ENCODE measurements at regions not wholly inside any gene's neighbourhood (a gene's known extent, or its start where the extent isn't known, plus 50 kb on each side); places are given as distances from the start of the nearest gene placed in this dataset.
"Not testable (repeated sequence)": the region's sequence is repeated elsewhere in the genome, so short reads cannot be mapped to it uniquely, and the experiment has no call there.

GRCh38 chr2:22079583-22079982 lies 955.8 kb downstream of the TDRD15 start:
- Histone ChIP-seq H3K36me3 (ENCODE audit: control insufficient read depth, low read length) (no peaks in the 10 kb centered on the region), H4K20me1 (ENCODE audit: control insufficient read depth, insufficient read depth, low read depth, low read length) (no peaks in the 10 kb centered on the region), H3K9me2 (replicated peaks; ENCODE audit: control insufficient read depth, low read length) (no peaks in the 10 kb centered on the region), H3K4me3 (ENCODE audit: low read length) (no peak overlapping the region), H3F3A (ENCODE audit: control insufficient read depth, insufficient read depth) (no peaks in the 10 kb centered on the region), H3K4me1 (ENCODE audit: control insufficient read depth, low read length) (no peaks in the 10 kb centered on the region), H3K27ac (ENCODE audit: low read depth, low read length) (no peak overlapping the region), H3K27me3 (ENCODE audit: control insufficient read depth, low read length) (no peaks in the 10 kb centered on the region), H3K9me3 (ENCODE audit: control insufficient read depth, insufficient read depth, low read length) (no peaks in the 10 kb centered on the region), H3K4me2 (ENCODE audit: low read length) (no peak overlapping the region), H3K79me2 (ENCODE audit: control insufficient read depth, low read length) (no peaks in the 10 kb centered on the region)
- TF ChIP-seq CTCF (IDR thresholded peaks at IDR 0.05; ENCODE audit: low read depth, low read length, poor library complexity, severe bottlenecking), result no peak
- no peak for TF ChIP-seq EZH2phosphoT487 (IDR thresholded peaks at IDR 0.05; ENCODE audit: borderline replicate concordance, low read length)

- no peaks in the 10 kb centered on the region for H3F3A ChIP-seq (ENCODE audit: control insufficient read depth, insufficient read depth)
- no peak for TF ChIP-seq EZH2phosphoT487 (IDR thresholded peaks at IDR 0.05; ENCODE audit: borderline replicate concordance, low read length)
- TF ChIP-seq CTCF (IDR thresholded peaks at IDR 0.05; ENCODE audit: low read depth, low read length, poor library complexity, severe bottlenecking), result no peak
- H3K36me3 ChIP-seq (ENCODE audit: control insufficient read depth, low read length), result no peaks in the 10 kb centered on the region
Observed at GRCh38 chr2:22086726-22087125, 963.0 kb downstream of the TDRD15 start.

GRCh38 chr2:22103617-22104016 lies 979.8 kb downstream of the TDRD15 start:
- not testable (repeated sequence) for H3K9me2 ChIP-seq (replicated peaks; ENCODE audit: control insufficient read depth, low read length); H3K4me1 ChIP-seq (ENCODE audit: control insufficient read depth, low read length); H3F3A ChIP-seq (ENCODE audit: control insufficient read depth, insufficient read depth); H3K36me3 ChIP-seq (ENCODE audit: control insufficient read depth, low read length); H3K27me3 ChIP-seq (ENCODE audit: control insufficient read depth, low read length); H3K4me3 ChIP-seq (ENCODE audit: low read length); H3K27ac ChIP-seq (ENCODE audit: low read depth, low read length); H4K20me1 ChIP-seq (ENCODE audit: control insufficient read depth, insufficient read depth, low read depth, low read length); H3K9me3 ChIP-seq (ENCODE audit: control insufficient read depth, insufficient read depth, low read length); H3K79me2 ChIP-seq (ENCODE audit: control insufficient read depth, low read length); H3K4me2 ChIP-seq (ENCODE audit: low read length)

More at GRCh38 chr2:22086726-22087125, 963.0 kb downstream of the TDRD15 start:
- Histone ChIP-seq H3K27ac (ENCODE audit: low read depth, low read length) (no peak overlapping the region), H3K27me3 (ENCODE audit: control insufficient read depth, low read length) (no peaks in the 10 kb centered on the region), H3K79me2 (ENCODE audit: control insufficient read depth, low read length) (no peaks in the 10 kb centered on the region), H3K9me3 (ENCODE audit: control insufficient read depth, insufficient read depth, low read length) (no peaks in the 10 kb centered on the region), H3K4me3 (ENCODE audit: low read length) (no peak overlapping the region), H3K4me1 (ENCODE audit: control insufficient read depth, low read length) (no peaks in the 10 kb centered on the region), H3K4me2 (ENCODE audit: low read length) (no peak overlapping the region), H4K20me1 (ENCODE audit: control insufficient read depth, insufficient read depth, low read depth, low read length) (no peaks in the 10 kb centered on the region), H3K9me2 (replicated peaks; ENCODE audit: control insufficient read depth, low read length) (no peaks in the 10 kb centered on the region)

DNA sequence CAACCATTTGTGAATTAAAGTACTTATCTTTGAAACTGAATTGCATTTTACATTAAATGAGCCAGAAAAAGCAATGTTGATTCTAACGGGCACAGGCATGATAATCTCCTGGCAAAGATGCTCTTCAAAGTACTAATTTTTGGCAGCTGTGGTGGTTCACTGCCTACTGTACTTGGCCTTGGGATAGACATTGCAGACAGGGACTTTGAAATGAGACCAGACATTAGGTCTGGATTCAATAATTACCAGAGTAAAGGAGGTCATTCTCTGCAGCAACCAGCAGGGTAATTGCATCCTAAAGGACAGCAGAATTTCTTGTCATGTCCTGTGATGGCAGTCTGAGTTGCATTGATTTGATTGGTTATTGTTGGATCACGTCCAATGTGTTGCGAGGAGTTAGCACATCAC lies 986.5 kb downstream of the TDRD15 start:
- no peaks in the 10 kb centered on the region for H3F3A ChIP-seq (ENCODE audit: control insufficient read depth, insufficient read depth)
- no peaks in the 10 kb centered on the region for H4K20me1 ChIP-seq (ENCODE audit: control insufficient read depth, insufficient read depth, low read depth, low read length)
- no peaks in the 10 kb centered on the region for H3K79me2 ChIP-seq (ENCODE audit: control insufficient read depth, low read length)
- no peaks in the 10 kb centered on the region for H3K9me2 ChIP-seq (replicated peaks; ENCODE audit: control insufficient read depth, low read length)
- H3K9me3 ChIP-seq (ENCODE audit: control insufficient read depth, insufficient read depth, low read length), result no peaks in the 10 kb centered on the region
- no peak overlapping the region for H3K4me2 ChIP-seq (ENCODE audit: low read length)
- H3K27me3 ChIP-seq (ENCODE audit: control insufficient read depth, low read length), result no peaks in the 10 kb centered on the region
- H3K4me3 ChIP-seq (ENCODE audit: low read length), result no peak overlapping the region
- no peak for TF ChIP-seq EZH2phosphoT487 (IDR thresholded peaks at IDR 0.05; ENCODE audit: borderline replicate concordance, low read length)
- H3K36me3 ChIP-seq (ENCODE audit: control insufficient read depth, low read length), result no peaks in the 10 kb centered on the region
- no peaks in the 10 kb centered on the region for H3K4me1 ChIP-seq (ENCODE audit: control insufficient read depth, low read length)
- H3K27ac ChIP-seq (ENCODE audit: low read depth, low read length), result no peak overlapping the region
